ENCODE measurements at regions not wholly inside any gene's neighbourhood (a gene's known extent, or its start where the extent isn't known, plus 50 kb on each side); places are given as distances from the start of the nearest gene placed in this dataset.
A peak's percentile ranks its signal among the peaks of the same experiment; 100 is the strongest.

GRCh38 chr10:110444004-110444337 lies 53.7 kb upstream of the DUSP5 start:
- no peaks in the 10 kb centered on the region for H3K36me3 ChIP-seq (ENCODE audit: insufficient read depth, low read length, poor library complexity, severe bottlenecking)
- peaks cover 10% of the 10 kb centered on the region for H3K4me1 ChIP-seq (ENCODE audit: insufficient read depth, low read length, poor library complexity, severe bottlenecking)
- H3K4me3 ChIP-seq (ENCODE audit: low read depth, low read length, poor library complexity, severe bottlenecking), result no peak overlapping the region
- no peaks in the 10 kb centered on the region for H3K9me3 ChIP-seq (ENCODE audit: low read depth, low read length, poor library complexity, severe bottlenecking)
- DNase-seq (ENCODE audit: low spot score), result peak; percentile 26
- no peaks in the 10 kb centered on the region for H3K27me3 ChIP-seq (replicated peaks; ENCODE audit: insufficient read depth, low read depth, low read length, poor library complexity)
- intact Hi-C loops (cut with micrococcal nuclease; ENCODE audit: unreplicated experiment), result no loop called here
- H3K27ac ChIP-seq (ENCODE audit: low read depth, low read length, poor library complexity, severe bottlenecking), result no peak overlapping the region
- no peak for TF ChIP-seq CTCF (conservative IDR thresholded peaks at IDR 0.05; ENCODE audit: low read depth, low read length)
- no peak for TF ChIP-seq EZH2 (IDR thresholded peaks at IDR 0.05; ENCODE audit: borderline replicate concordance, low read depth, low read length, poor library complexity, severe bottlenecking)
- no TSS peak for BruUV-seq (replicated peaks)
- ChIA-PET POLR2A (ENCODE audit: low non-redundant PET) (no interaction called here), CTCF (no interaction called here)

- peaks cover 10% of the 10 kb centered on the region for H3K4me1 ChIP-seq (ENCODE audit: insufficient read depth, low read length, poor library complexity, severe bottlenecking)
- ChIA-PET CTCF (no interaction called here), POLR2A (ENCODE audit: low non-redundant PET) (no interaction called here)
- H3K27me3 ChIP-seq (replicated peaks; ENCODE audit: insufficient read depth, low read depth, low read length, poor library complexity), result no peaks in the 10 kb centered on the region
- TF ChIP-seq EZH2 (IDR thresholded peaks at IDR 0.05; ENCODE audit: borderline replicate concordance, low read depth, low read length, poor library complexity, severe bottlenecking), result no peak
- no peak overlapping the region for H3K4me3 ChIP-seq (ENCODE audit: low read depth, low read length, poor library complexity, severe bottlenecking)
- no TSS peak for BruUV-seq (replicated peaks)
- H3K36me3 ChIP-seq (ENCODE audit: insufficient read depth, low read length, poor library complexity, severe bottlenecking), result no peaks in the 10 kb centered on the region
- intact Hi-C loops (cut with micrococcal nuclease; ENCODE audit: unreplicated experiment), result no loop called here
- H3K27ac ChIP-seq (ENCODE audit: low read depth, low read length, poor library complexity, severe bottlenecking), result no peak overlapping the region
- no peaks in the 10 kb centered on the region for H3K9me3 ChIP-seq (ENCODE audit: low read depth, low read length, poor library complexity, severe bottlenecking)
- no peak for DNase-seq (ENCODE audit: low spot score)
Observed at GRCh38 chr10:110445871-110446270, 51.8 kb upstream of the DUSP5 start.

- BruUV-seq (replicated peaks), result no TSS peak
- CTCF ChIA-PET, result no interaction called here
- H3K27ac ChIP-seq (ENCODE audit: low read depth, low read length, poor library complexity, severe bottlenecking), result no peak overlapping the region
- H3K27me3 ChIP-seq (replicated peaks; ENCODE audit: insufficient read depth, low read depth, low read length, poor library complexity), result no peaks in the 10 kb centered on the region
- TF ChIP-seq EZH2 (IDR thresholded peaks at IDR 0.05; ENCODE audit: borderline replicate concordance, low read depth, low read length, poor library complexity, severe bottlenecking) (no peak), CTCF (conservative IDR thresholded peaks at IDR 0.05; ENCODE audit: low read depth, low read length) (no peak)
- DNase-seq (ENCODE audit: low spot score), result no peak
- H3K9me3 ChIP-seq (ENCODE audit: low read depth, low read length, poor library complexity, severe bottlenecking), result no peaks in the 10 kb centered on the region
- no peak overlapping the region for H3K4me3 ChIP-seq (ENCODE audit: low read depth, low read length, poor library complexity, severe bottlenecking)
- H3K36me3 ChIP-seq (ENCODE audit: insufficient read depth, low read length, poor library complexity, severe bottlenecking), result no peaks in the 10 kb centered on the region
- intact Hi-C loops (cut with micrococcal nuclease; ENCODE audit: unreplicated experiment), result no loop called here
- POLR2A ChIA-PET (ENCODE audit: low non-redundant PET), result no interaction called here
- H3K4me1 ChIP-seq (ENCODE audit: insufficient read depth, low read length, poor library complexity, severe bottlenecking), result peaks cover 10% of the 10 kb centered on the region
Observed at GRCh38 chr10:110446277-110446676, 51.4 kb upstream of the DUSP5 start.

- H3K4me1 ChIP-seq (ENCODE audit: insufficient read depth, low read length, poor library complexity, severe bottlenecking), result peaks cover 2% of the 10 kb centered on the region
- H3K27me3 ChIP-seq (replicated peaks; ENCODE audit: insufficient read depth, low read depth, low read length, poor library complexity), result no peaks in the 10 kb centered on the region
- H3K27ac ChIP-seq (ENCODE audit: low read depth, low read length, poor library complexity, severe bottlenecking), result no peak overlapping the region
- DNase-seq (ENCODE audit: low spot score), result peak; percentile 60
- TF ChIP-seq CTCF (conservative IDR thresholded peaks at IDR 0.05; ENCODE audit: low read depth, low read length), result no peak
- no peak for TF ChIP-seq EZH2 (IDR thresholded peaks at IDR 0.05; ENCODE audit: borderline replicate concordance, low read depth, low read length, poor library complexity, severe bottlenecking)
- no peaks in the 10 kb centered on the region for H3K36me3 ChIP-seq (ENCODE audit: insufficient read depth, low read length, poor library complexity, severe bottlenecking)
- ChIA-PET CTCF (no interaction called here), POLR2A (ENCODE audit: low non-redundant PET) (no interaction called here)
- BruUV-seq (replicated peaks), result no TSS peak
- no peaks in the 10 kb centered on the region for H3K9me3 ChIP-seq (ENCODE audit: low read depth, low read length, poor library complexity, severe bottlenecking)
- intact Hi-C loops (cut with micrococcal nuclease; ENCODE audit: unreplicated experiment), result no loop called here
- no peak overlapping the region for H3K4me3 ChIP-seq (ENCODE audit: low read depth, low read length, poor library complexity, severe bottlenecking)
Observed at GRCh38 chr10:110446954-110447608, 50.6 kb upstream of the DUSP5 start.

Measured in A673 (cell line).